ENCODE measurements at regions not wholly inside any gene's neighbourhood (a gene's known extent, or its start where the extent isn't known, plus 50 kb on each side); places are given as distances from the start of the nearest gene placed in this dataset.

GRCh38 chr13:40376867-40377535, 289.4 kb downstream of the FOXO1 start:
- peak; percentile 26 for DNase-seq

GRCh38 chr13:40377783-40378182, 288.7 kb downstream of the FOXO1 start:
- no peak for DNase-seq

- DNase-seq, result no peak
Measured at GRCh38 chr13:40379196-40379595, 287.2 kb downstream of the FOXO1 start.

- DNase-seq, result no peak
Measured at GRCh38 chr13:40379794-40380578, 286.5 kb downstream of the FOXO1 start.

GRCh38 chr13:40381935-40382764, 284.3 kb downstream of the FOXO1 start:
- no peak for DNase-seq

GRCh38 chr13:40383132-40383531, 283.3 kb downstream of the FOXO1 start:
- DNase-seq, result no peak

GRCh38 chr13:40383885-40384284, 282.6 kb downstream of the FOXO1 start:
- no peak for DNase-seq

- DNase-seq, result no peak
Measured at GRCh38 chr13:40384976-40385857, 281.2 kb downstream of the FOXO1 start.

GRCh38 chr13:40385858-40386180, 280.6 kb downstream of the FOXO1 start:
- DNase-seq, result no peak

- no peak for DNase-seq
Measured at GRCh38 chr13:40386586-40386985, 279.9 kb downstream of the FOXO1 start.

- DNase-seq, result no peak
Measured at GRCh38 chr13:40387775-40388174, 278.7 kb downstream of the FOXO1 start.

- DNase-seq, result no peak
Measured at GRCh38 chr13:40388617-40389016, 277.8 kb downstream of the FOXO1 start.

- no peak for DNase-seq
Measured at GRCh38 chr13:40389081-40389641, 277.3 kb downstream of the FOXO1 start.

GRCh38 chr13:40390401-40390916, 276.0 kb downstream of the FOXO1 start:
- no peak for DNase-seq

- DNase-seq, result no peak
Measured at GRCh38 chr13:40391788-40392187, 274.7 kb downstream of the FOXO1 start.

GRCh38 chr13:40394304-40394985, 272.0 kb downstream of the FOXO1 start:
- DNase-seq, result peak; percentile 52

- no peak for DNase-seq
Measured at GRCh38 chr13:40398065-40398464, 268.4 kb downstream of the FOXO1 start.

GRCh38 chr13:40399756-40400155, 266.7 kb downstream of the FOXO1 start:
- no peak for DNase-seq

- peak; percentile 97 for DNase-seq
Measured at GRCh38 chr13:40401911-40402776, 264.3 kb downstream of the FOXO1 start.

GRCh38 chr13:40402931-40403431, 263.5 kb downstream of the FOXO1 start:
- peak; percentile 96 for DNase-seq
